ENCODE measurements at regions not wholly inside any gene's neighbourhood (a gene's known extent, or its start where the extent isn't known, plus 50 kb on each side); places are given as distances from the start of the nearest gene placed in this dataset.

GRCh38 chr2:122528061-122528460 is 772.6 kb downstream of the TSN start:
- no peak for TF ChIP-seq HMGXB4 (CRISPR knock-in tag; IDR thresholded peaks at IDR 0.05)
- TF ChIP-seq POLR2A (conservative IDR thresholded peaks at IDR 0.05): no peak
- no peak for TF ChIP-seq FOXJ3 (CRISPR knock-in tag; IDR thresholded peaks at IDR 0.05)
- TF ChIP-seq ZSCAN32 (CRISPR knock-in tag; IDR thresholded peaks at IDR 0.05): no peak
- no peak for TF ChIP-seq CTCF (IDR thresholded peaks at IDR 0.05 in 2 of 3, conservative IDR thresholded peaks at IDR 0.05 in 1 of 3; ENCODE audit: insufficient read depth in 2 of 3, low read depth in 1 of 3, low read length in 3 of 3)
- no peak for TF ChIP-seq SRF (CRISPR knock-in tag; IDR thresholded peaks at IDR 0.05)
- no peak for TF ChIP-seq ATF7 (IDR thresholded peaks at IDR 0.05)
- TF ChIP-seq ZNF395 (CRISPR knock-in tag; IDR thresholded peaks at IDR 0.05): no peak
- no peak for TF ChIP-seq TAF1 (IDR thresholded peaks at IDR 0.05; ENCODE audit: control insufficient read depth, extremely low read depth, insufficient read depth, low read length, severe bottlenecking)
